Suprapubic skin (tissue), 4 donors: ENCODE measurements at regions not wholly inside any gene's neighbourhood (a gene's known extent, or its start where the extent isn't known, plus 50 kb on each side); places are given as distances from the start of the nearest gene placed in this dataset.

Experiments
- CTCF ChIP-seq, 2 donors: fragments of 200-600 bp in 1 of 2; fragments of 450-650 bp in 1 of 2; sonication (generic) in 1 of 2; IDR thresholded peaks; one replicate each; pipeline ENCODE4 v1.5.1; 2016 to 2019; ENCODE audit warnings: antibody characterized with exemption in 2 of 2, mild to moderate bottlenecking in 1 of 2, moderate library complexity in 1 of 2
- EP300 ChIP-seq: sonication (generic); formaldehyde crosslinking; IDR thresholded peaks from one replicate; pipeline ENCODE4 v1.6.1; 2017; ENCODE audit warnings: antibody characterized with exemption
- POLR2AphosphoS5 ChIP-seq, 3 donors: sonication (generic); formaldehyde crosslinking; IDR thresholded peaks; one replicate each; pipeline ENCODE4 v1.6.1; 2017; ENCODE audit warnings: antibody characterized with exemption in 3 of 3

DNA sequence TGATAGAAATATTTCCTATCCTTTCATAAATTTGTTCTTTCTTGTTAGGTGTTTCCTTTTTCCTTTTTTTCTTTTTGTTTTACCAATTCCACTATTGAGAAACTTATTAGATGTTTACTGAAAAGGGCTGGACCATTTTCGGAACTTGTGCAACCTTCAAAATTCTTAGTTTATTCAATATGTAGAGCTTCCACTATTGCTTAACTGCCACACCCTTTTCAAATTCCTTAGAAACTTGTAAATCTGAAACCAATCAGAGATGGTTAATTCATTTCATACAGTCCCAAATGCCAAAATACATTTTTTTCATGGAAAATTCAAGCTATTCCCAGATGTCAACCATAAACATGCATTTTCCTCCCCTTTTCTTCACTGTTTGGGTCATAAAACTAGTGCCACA, 66.1 kb upstream of the SLC39A8 start:
- TF ChIP-seq POLR2AphosphoS5 (IDR thresholded peaks at IDR 0.05) (no peak), CTCF (IDR thresholded peaks at IDR 0.05) (no peak), EP300 (no peak)
